ENCODE measurements at regions not wholly inside any gene's neighbourhood (a gene's known extent, or its start where the extent isn't known, plus 50 kb on each side); places are given as distances from the start of the nearest gene placed in this dataset.

- peak; percentile 28 to 49 (median 40) for DNase-seq (ENCODE audit: low read depth in 4 of 4, low spot score in 2 of 4)
Observed at GRCh38 chr2:104378853-104379374, 475.0 kb upstream of the POU3F3 start.

GRCh38 chr2:104384961-104385360 is 469.0 kb upstream of the POU3F3 start:
- no peak for DNase-seq (ENCODE audit: low read depth in 4 of 4, low spot score in 2 of 4)

GRCh38 chr2:104385743-104386142 is 468.2 kb upstream of the POU3F3 start:
- no peak for DNase-seq (ENCODE audit: low read depth in 4 of 4, low spot score in 2 of 4)

GRCh38 chr2:104388296-104388695 is 465.6 kb upstream of the POU3F3 start:
- no peak for DNase-seq (ENCODE audit: low read depth in 4 of 4, low spot score in 2 of 4)

- no peak for DNase-seq (ENCODE audit: low read depth in 4 of 4, low spot score in 2 of 4)
Observed at GRCh38 chr2:104402825-104403224, 451.1 kb upstream of the POU3F3 start.

- DNase-seq (ENCODE audit: low read depth in 4 of 4, low spot score in 2 of 4) = no peak
Observed at GRCh38 chr2:104404526-104404925, 449.4 kb upstream of the POU3F3 start.

GRCh38 chr2:104405623-104406022 is 448.3 kb upstream of the POU3F3 start:
- DNase-seq (ENCODE audit: low read depth in 4 of 4, low spot score in 2 of 4) = no peak

- no peak for DNase-seq (ENCODE audit: low read depth in 4 of 4, low spot score in 2 of 4)
Observed at GRCh38 chr2:104406261-104406726, 447.6 kb upstream of the POU3F3 start.

- DNase-seq (ENCODE audit: low read depth in 4 of 4, low spot score in 2 of 4) = no peak
Observed at GRCh38 chr2:104407641-104408040, 446.3 kb upstream of the POU3F3 start.

- DNase-seq (ENCODE audit: low read depth in 4 of 4, low spot score in 2 of 4) = no peak
Observed at GRCh38 chr2:104408266-104408665, 445.6 kb upstream of the POU3F3 start.

- no peak for DNase-seq (ENCODE audit: low read depth in 4 of 4, low spot score in 2 of 4)
Observed at GRCh38 chr2:104410136-104410535, 443.8 kb upstream of the POU3F3 start.

- DNase-seq (ENCODE audit: low read depth in 4 of 4, low spot score in 2 of 4) = no peak
Observed at GRCh38 chr2:104412384-104412783, 441.5 kb upstream of the POU3F3 start.

GRCh38 chr2:104413890-104414289 is 440.0 kb upstream of the POU3F3 start:
- no peak for DNase-seq (ENCODE audit: low read depth in 4 of 4, low spot score in 2 of 4)

GRCh38 chr2:104415284-104415683 is 438.6 kb upstream of the POU3F3 start:
- DNase-seq (ENCODE audit: low read depth in 4 of 4, low spot score in 2 of 4) = no peak

- DNase-seq (ENCODE audit: low read depth in 4 of 4, low spot score in 2 of 4) = no peak
Observed at GRCh38 chr2:104416339-104417000, 437.4 kb upstream of the POU3F3 start.

GRCh38 chr2:104420420-104420819 is 433.5 kb upstream of the POU3F3 start:
- no peak for DNase-seq (ENCODE audit: low read depth in 4 of 4, low spot score in 2 of 4)

GRCh38 chr2:104420953-104421352 is 433.0 kb upstream of the POU3F3 start:
- no peak for DNase-seq (ENCODE audit: low read depth in 4 of 4, low spot score in 2 of 4)

GRCh38 chr2:104425850-104426595 is 427.9 kb upstream of the POU3F3 start:
- no peak for DNase-seq (ENCODE audit: low read depth in 4 of 4, low spot score in 2 of 4)

GRCh38 chr2:104428155-104428554 is 425.8 kb upstream of the POU3F3 start:
- DNase-seq (ENCODE audit: low read depth in 4 of 4, low spot score in 2 of 4) = no peak

GRCh38 chr2:104429639-104430358 is 424.1 kb upstream of the POU3F3 start:
- no peak for DNase-seq (ENCODE audit: low read depth in 4 of 4, low spot score in 2 of 4)

GRCh38 chr2:104430359-104430740 is 423.6 kb upstream of the POU3F3 start:
- DNase-seq (ENCODE audit: low read depth in 4 of 4, low spot score in 2 of 4) = no peak
